Midbrain (tissue), 1 donor: ENCODE measurements at regions not wholly inside any gene's neighbourhood (a gene's known extent, or its start where the extent isn't known, plus 50 kb on each side); places are given as distances from the start of the nearest gene placed in this dataset.

Experiments
- DNase-seq: peaks from one replicate; lab custom pipeline; 2025; lab: John Stamatoyannopoulos, UW

DNA sequence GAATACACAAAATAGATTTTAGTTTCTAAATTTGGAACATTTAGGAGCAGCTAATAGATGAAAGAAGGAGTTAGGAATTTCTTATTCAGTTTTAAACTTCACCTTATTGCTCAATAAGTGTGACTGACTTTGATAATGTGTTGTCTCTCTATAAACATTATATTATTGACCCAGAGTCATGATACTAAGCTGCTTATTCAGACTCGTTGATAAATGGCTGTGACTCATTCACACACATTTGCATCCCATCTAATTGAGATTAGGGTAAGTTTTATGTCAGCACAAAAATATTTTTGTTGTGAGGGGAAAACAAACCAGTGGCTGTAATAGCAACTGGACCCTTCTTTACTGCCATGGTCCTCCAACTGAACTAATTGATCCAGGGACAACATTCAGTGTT lies 137.6 kb downstream of the GOLIM4 start:
- no peak for DNase-seq

DNA sequence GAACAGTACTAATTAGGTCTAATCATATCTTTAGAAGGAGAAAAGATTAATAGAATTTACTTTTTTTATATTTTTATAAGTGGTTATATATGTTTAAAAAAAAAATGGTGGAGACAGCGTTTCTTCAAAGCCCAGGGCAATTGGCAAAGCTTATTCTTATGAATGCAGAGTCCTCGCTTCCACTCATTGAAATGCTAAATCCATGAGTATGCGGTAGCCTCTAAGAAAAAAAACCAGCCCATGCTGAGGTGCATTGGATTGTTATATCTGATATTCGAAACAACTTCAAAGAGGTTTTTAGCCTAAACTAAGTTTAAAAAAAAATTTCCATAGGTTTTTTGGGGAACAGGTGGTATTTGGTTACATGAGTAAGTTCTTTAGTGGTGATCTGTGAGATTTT lies 142.8 kb downstream of the GOLIM4 start:
- DNase-seq: no peak

DNA sequence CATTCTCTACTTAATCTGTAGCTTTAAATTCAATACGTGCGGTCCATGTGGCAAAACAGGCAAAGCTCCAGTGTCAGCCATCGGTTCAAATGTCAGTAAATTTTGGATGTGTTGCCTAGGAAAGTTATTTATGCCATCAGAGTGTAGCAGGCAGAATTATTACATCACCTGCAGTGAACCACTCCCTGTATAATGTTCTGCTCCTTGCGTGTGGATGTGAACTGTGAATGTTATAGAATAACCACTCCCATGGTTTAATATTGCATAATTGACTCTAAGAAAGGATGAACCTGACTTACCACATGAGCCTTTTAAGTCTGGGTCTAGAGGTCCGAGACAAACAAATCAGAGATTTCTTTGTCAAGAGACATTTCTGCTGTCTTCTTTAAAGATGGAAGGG lies 145.5 kb downstream of the GOLIM4 start:
- no peak for DNase-seq

GRCh38 chr3:167941234-167941995 lies 154.3 kb downstream of the GOLIM4 start:
- no peak for DNase-seq

GRCh38 chr3:167940241-167940640 lies 155.5 kb downstream of the GOLIM4 start:
- DNase-seq: no peak

GRCh38 chr3:167938516-167938915 lies 157.2 kb downstream of the GOLIM4 start:
- no peak for DNase-seq

- DNase-seq: no peak
Measured at GRCh38 chr3:167936019-167936418, 159.7 kb downstream of the GOLIM4 start.

DNA sequence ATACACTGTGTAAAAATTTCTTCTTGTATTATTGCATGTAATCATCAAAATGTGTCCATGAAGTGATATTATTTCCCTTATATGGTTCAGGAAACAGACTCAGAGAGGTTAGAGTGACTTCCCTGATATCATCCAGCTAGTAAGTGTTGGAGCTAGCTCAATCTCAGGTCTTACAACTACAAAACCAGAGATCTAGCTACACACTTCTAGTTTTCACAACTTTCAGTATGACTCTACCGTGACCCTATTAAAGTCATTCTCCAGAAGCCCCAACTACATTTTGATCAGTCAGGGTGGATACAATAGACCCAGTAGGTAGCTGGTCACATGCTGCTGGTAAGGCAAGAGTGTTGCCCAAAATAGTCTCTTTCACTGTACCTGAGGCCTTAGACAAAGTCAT lies 165.3 kb downstream of the GOLIM4 start:
- DNase-seq: no peak

GRCh38 chr3:167929968-167930367 lies 165.8 kb downstream of the GOLIM4 start:
- DNase-seq: no peak

DNA sequence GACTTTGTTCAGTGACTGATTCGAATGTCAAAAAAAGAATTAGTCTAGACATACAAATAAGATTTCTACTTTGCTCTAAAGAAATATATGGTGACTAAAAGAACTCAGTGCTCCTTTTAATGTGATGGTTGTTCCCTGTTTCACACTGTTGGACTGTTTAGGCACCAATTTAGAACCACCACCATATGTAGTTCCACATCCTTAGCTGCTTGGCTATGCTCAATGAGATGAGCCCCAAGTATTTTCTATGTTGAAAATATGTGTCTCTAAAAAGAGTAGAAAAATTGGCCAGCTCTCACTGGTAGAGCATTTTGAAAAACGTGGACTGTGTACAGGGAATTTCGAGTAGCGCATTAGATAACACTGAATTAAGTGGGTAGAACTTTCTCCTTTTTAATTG lies 167.3 kb downstream of the GOLIM4 start:
- no peak for DNase-seq

DNA sequence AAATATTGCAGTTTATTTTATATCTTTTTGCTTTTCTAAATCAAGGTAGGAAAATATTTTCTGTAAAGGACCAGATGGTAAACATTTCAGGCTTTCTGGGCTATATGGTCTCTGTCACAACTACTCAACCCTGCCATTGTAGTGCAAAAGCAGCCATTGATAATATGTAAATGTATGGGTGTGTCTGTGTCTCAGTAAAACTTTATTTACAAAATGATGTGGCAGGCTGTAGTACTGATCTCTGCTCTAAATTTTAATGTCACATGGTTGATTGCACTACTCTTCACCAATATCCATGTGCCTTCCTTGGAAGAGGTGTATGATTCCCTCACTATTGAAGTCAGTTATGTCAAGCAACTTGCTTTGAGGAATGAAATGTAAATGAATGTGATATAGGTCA lies 175.0 kb downstream of the GOLIM4 start:
- no peak for DNase-seq

DNA sequence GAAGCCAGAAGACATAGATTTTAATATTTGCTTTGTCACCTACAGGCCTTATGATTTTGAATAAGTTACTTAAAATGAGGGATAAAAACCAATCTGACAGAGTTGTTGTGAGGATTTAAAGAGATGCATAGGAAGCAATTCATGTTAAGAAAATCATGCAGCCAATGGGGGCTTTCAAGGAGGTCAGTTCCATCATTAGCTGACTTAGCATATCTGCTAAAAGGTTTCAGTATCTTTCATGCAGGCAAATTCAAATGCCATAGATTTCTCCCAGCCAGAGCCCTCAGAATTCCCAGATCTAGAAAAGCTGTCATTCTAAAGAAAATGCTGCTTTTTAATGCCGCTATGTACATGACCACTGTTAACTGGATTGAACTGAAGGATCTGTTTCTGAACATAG lies 176.1 kb downstream of the GOLIM4 start:
- DNase-seq: no peak

GRCh38 chr3:167918686-167919085 lies 177.0 kb downstream of the GOLIM4 start:
- no peak for DNase-seq

DNA sequence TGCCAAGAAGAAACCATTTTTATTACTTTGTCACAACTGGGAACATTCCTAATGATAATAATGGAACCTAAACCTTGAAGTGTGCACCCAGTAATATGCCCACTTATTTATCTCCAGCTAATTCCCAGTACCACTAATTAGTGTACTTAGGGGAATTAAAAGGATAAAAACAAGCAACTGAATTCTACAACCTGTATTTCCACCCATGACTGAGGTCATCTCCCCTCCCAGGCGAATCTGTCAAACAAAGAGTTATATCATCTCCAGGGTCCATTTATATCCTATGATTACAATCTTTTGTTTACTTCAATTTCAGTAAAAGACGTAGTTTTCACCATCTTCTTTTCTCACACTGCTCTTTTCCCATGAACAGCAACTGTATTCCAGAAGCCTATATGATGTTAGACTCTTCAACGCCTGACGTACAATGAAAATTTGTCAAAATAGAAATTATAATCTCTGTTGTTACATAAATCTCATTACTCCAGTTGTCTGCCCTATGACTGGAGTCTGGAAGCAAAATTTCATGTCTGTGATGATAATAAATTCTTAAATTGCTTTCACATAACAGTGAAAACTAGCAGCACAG lies 177.6 kb downstream of the GOLIM4 start:
- no peak for DNase-seq

DNA sequence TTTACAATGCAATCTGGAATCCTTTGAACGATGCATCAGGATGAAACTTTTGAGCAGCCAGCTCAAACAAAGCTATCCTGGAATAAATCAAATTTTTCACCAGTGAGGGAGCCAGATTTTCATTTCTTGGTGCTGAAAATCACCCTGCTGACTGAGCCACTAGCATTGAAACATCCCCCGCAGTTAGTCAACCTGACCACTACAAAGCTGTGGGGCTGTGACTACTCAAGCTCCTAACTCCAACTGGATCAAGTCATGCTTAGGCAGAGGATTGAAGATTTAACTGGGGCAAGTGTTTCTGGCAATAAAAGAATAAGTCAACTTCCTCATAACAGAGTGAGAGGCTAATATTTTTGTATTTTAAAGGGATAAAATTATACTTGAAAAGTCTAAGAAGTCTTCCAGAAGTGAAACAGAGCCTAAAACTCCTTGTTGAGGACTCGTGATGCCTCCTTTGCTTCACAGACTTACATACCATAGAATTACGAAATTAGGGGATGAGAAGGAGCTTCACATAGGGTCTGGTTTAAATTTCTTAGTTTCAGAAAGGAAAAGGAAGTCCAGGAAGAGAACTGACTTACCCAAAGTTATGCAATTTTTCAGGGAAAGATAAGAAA lies 177.8 kb downstream of the SERPINI1 start:
- DNase-seq: no peak

DNA sequence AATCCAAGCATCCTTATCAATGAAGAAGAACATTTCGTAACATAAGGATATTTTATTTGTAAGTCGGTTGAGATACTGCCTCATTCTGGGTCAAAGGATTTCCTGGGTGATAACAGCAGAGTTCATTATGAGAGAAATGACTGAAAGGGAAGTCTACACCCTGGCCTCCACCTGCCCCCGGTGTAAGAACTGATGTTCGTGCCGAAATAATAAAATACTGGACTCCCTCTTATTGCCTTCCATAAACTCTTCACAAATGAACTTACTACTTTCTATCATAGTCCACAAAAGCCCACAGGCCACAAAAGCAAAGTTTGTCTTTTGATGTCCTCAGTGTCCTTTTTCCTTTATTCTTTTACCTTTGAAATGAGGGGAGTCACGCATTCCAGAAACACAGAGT lies 174.4 kb downstream of the SERPINI1 start:
- no peak for DNase-seq

- no peak for DNase-seq
Measured at GRCh38 chr3:167909504-167909896, 174.0 kb downstream of the SERPINI1 start.

- DNase-seq: no peak
Measured at GRCh38 chr3:167908746-167909503, 173.4 kb downstream of the SERPINI1 start.

GRCh38 chr3:167908221-167908620 lies 172.7 kb downstream of the SERPINI1 start:
- DNase-seq: no peak

DNA sequence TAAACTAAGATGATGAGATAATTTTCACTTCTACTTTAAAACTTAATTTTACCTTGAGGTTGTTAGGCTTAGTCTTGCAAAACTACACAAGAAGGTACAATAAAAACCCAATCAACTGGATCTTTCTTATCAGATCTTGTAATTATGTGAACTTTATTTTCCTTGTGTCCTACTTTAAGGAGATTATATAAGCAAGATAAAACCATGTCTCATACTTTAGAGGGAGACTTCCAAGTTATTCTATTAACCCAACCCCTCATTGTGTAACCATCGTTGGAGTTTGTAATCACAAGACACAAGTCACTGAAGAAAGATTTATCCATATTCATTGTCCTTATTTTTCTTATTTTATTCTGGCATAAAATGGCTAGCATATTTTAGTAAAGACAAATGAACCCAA lies 165.6 kb downstream of the SERPINI1 start:
- DNase-seq: no peak

DNA sequence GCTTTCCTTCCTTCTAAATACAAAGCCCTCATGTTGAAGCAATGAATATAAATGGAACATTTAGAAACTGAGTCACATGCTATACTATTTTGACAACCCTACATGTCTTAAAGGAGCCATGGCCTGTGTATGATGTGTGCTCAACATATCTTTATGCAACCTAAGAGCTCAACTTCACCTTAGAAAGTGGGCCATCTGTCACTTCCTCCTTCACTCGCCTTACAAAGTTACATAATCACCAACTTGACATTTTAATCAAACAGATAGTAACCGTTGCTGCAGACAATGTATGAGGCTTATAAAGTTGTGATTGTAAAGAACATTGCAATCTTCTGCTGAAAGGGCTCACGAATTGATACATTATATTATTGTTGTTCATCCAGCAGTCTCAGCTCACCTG lies 163.6 kb downstream of the SERPINI1 start:
- DNase-seq: no peak

DNA sequence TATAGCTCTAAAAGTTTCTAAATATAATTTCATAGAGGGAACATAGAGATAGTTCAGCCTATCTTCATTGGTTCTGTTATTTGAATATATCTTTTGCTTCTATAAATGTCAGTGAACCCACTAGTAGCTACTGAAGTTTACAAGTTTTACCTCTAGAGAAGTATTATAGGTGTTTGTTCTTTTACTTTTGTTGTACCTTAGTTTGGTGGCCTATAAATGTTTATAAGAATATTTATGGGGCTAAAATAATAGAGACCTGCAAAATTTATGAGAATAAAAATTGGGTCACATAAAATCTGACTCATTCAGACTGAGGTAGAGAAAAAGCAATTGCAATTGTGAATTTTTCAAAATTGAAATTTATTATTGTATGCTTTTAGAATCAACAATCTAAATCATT lies 162.6 kb downstream of the SERPINI1 start:
- DNase-seq: no peak

GRCh38 chr3:167895684-167896083 lies 160.2 kb downstream of the SERPINI1 start:
- no peak for DNase-seq
